ENCODE measurements at regions not wholly inside any gene's neighbourhood (a gene's known extent, or its start where the extent isn't known, plus 50 kb on each side); places are given as distances from the start of the nearest gene placed in this dataset.

GRCh38 chr4:180557950-180558349 is 1685.3 kb upstream of the TENM3 start:
- Mint-ChIP-seq H3K27ac (ENCODE audit: unreplicated experiment) (no peak overlapping the region), H3K9me3 (ENCODE audit: unreplicated experiment) (no peaks in the 10 kb centered on the region), H3K27me3 (ENCODE audit: unreplicated experiment) (no peaks in the 10 kb centered on the region), H3K36me3 (ENCODE audit: unreplicated experiment) (no peaks in the 10 kb centered on the region), H3K4me1 (ENCODE audit: unreplicated experiment) (no peaks in the 10 kb centered on the region), H3K4me3 (ENCODE audit: unreplicated experiment) (no peak overlapping the region)
- no peak for TF ChIP-seq CTCF (IDR thresholded peaks at IDR 0.05)
- no peak for DNase-seq (ENCODE audit: extremely low spot score, unreplicated experiment)

- Mint-ChIP-seq H3K27ac (ENCODE audit: unreplicated experiment) (no peak overlapping the region), H3K4me3 (ENCODE audit: unreplicated experiment) (no peak overlapping the region), H3K36me3 (ENCODE audit: unreplicated experiment) (no peaks in the 10 kb centered on the region), H3K4me1 (ENCODE audit: unreplicated experiment) (no peaks in the 10 kb centered on the region), H3K27me3 (ENCODE audit: unreplicated experiment) (no peaks in the 10 kb centered on the region), H3K9me3 (ENCODE audit: unreplicated experiment) (no peaks in the 10 kb centered on the region)
- TF ChIP-seq CTCF (IDR thresholded peaks at IDR 0.05), result no peak
- DNase-seq (ENCODE audit: extremely low spot score, unreplicated experiment), result no peak
Measured at GRCh38 chr4:180558427-180558826, 1684.8 kb upstream of the TENM3 start.

- DNase-seq (ENCODE audit: extremely low spot score, unreplicated experiment), result no peak
- no peaks in the 10 kb centered on the region for H3K4me1 Mint-ChIP-seq (ENCODE audit: unreplicated experiment)
Measured at GRCh38 chr4:180560896-180561295, 1682.3 kb upstream of the TENM3 start.

GRCh38 chr4:180564026-180564425 is 1679.2 kb upstream of the TENM3 start:
- no peaks in the 10 kb centered on the region for H3K36me3 Mint-ChIP-seq (ENCODE audit: unreplicated experiment)
- H3K27ac Mint-ChIP-seq (ENCODE audit: unreplicated experiment), result no peak overlapping the region
- H3K4me1 Mint-ChIP-seq (ENCODE audit: unreplicated experiment), result no peaks in the 10 kb centered on the region
- TF ChIP-seq CTCF (IDR thresholded peaks at IDR 0.05), result no peak
- no peak overlapping the region for H3K4me3 Mint-ChIP-seq (ENCODE audit: unreplicated experiment)
- H3K27me3 Mint-ChIP-seq (ENCODE audit: unreplicated experiment), result no peaks in the 10 kb centered on the region
- DNase-seq (ENCODE audit: extremely low spot score, unreplicated experiment), result no peak
- H3K9me3 Mint-ChIP-seq (ENCODE audit: unreplicated experiment), result no peaks in the 10 kb centered on the region

More at GRCh38 chr4:180560896-180561295, 1682.3 kb upstream of the TENM3 start:
- TF ChIP-seq CTCF (IDR thresholded peaks at IDR 0.05), result no peak
- Mint-ChIP-seq H3K27ac (ENCODE audit: unreplicated experiment) (no peak overlapping the region), H3K4me3 (ENCODE audit: unreplicated experiment) (no peak overlapping the region), H3K9me3 (ENCODE audit: unreplicated experiment) (no peaks in the 10 kb centered on the region), H3K36me3 (ENCODE audit: unreplicated experiment) (no peaks in the 10 kb centered on the region), H3K27me3 (ENCODE audit: unreplicated experiment) (no peaks in the 10 kb centered on the region)

- H3K36me3 Mint-ChIP-seq (ENCODE audit: unreplicated experiment), result no peaks in the 10 kb centered on the region
- no peaks in the 10 kb centered on the region for H3K27me3 Mint-ChIP-seq (ENCODE audit: unreplicated experiment)
- H3K9me3 Mint-ChIP-seq (ENCODE audit: unreplicated experiment), result no peaks in the 10 kb centered on the region
- DNase-seq (ENCODE audit: extremely low spot score, unreplicated experiment), result no peak
- no peak overlapping the region for H3K27ac Mint-ChIP-seq (ENCODE audit: unreplicated experiment)
- no peak for TF ChIP-seq CTCF (IDR thresholded peaks at IDR 0.05)
- H3K4me1 Mint-ChIP-seq (ENCODE audit: unreplicated experiment), result no peaks in the 10 kb centered on the region
- no peak overlapping the region for H3K4me3 Mint-ChIP-seq (ENCODE audit: unreplicated experiment)
Measured at GRCh38 chr4:180564448-180564847, 1678.8 kb upstream of the TENM3 start.

Data from osteocyte (in vitro differentiated cells).